IPS-15b (cell line): ENCODE measurements at regions not wholly inside any gene's neighbourhood (a gene's known extent, or its start where the extent isn't known, plus 50 kb on each side); places are given as distances from the start of the nearest gene placed in this dataset.
"Not testable (repeated sequence)": the region's sequence is repeated elsewhere in the genome, so short reads cannot be mapped to it uniquely, and the experiment has no call there.

ENCODE experiments used
- H3K27me3 ChIP-seq: one replicate; pipeline ENCODE4 v1.6.1; 2013; ENCODE audit warnings: low read length; ENCODE audit not compliant: control insufficient read depth, insufficient read depth
- H3K36me3 ChIP-seq: one replicate; pipeline ENCODE4 v1.6.1; 2013; ENCODE audit warnings: low read length; ENCODE audit not compliant: control insufficient read depth, insufficient read depth
- H3K4me1 ChIP-seq: one replicate; pipeline ENCODE4 v1.6.1; 2013; ENCODE audit warnings: mild to moderate bottlenecking, low read length; ENCODE audit not compliant: control insufficient read depth, insufficient read depth
- H3K4me3 ChIP-seq: one replicate; pipeline ENCODE4 v1.5.1; 2013; ENCODE audit warnings: low read depth, low read length
- H3K9ac ChIP-seq: one replicate; pipeline ENCODE4 v1.6.1; 2013; ENCODE audit warnings: low read depth, mild to moderate bottlenecking, low read length
- H3K9me3 ChIP-seq: one replicate; pipeline ENCODE4 v1.6.1; 2013; ENCODE audit warnings: mild to moderate bottlenecking, low read length; ENCODE audit not compliant: control insufficient read depth, insufficient read depth

DNA sequence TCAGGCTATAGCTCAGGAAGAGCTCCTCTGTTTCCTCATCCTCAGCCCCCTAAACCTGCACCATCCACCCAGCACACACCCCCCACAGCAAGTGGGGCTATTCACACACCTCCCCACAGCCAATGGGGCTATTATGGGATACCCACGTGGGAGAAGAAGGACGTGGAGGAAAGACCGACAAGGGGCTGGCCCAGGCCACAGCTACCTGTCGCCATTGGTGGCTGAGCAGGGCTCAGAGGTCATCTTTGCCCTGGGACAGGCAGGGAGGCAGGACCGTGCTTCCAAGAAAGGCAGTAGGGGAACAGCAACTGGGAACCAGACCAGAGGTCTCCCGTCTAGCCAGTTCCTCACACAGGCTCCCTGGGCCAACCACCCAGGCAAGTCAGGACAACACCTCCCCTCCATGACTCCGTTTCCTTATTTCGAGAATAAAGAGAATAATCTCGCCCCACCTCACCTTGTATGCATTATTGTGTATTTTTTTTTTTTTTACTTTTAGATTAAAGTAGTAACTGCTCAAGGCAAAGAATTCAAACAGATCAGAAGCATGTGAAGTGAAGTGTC is 92.3 kb upstream of the TARDBP start:
- Histone ChIP-seq H3K9me3 (no peaks in the 10 kb centered on the region), H3K36me3 (no peaks in the 10 kb centered on the region), H3K27me3 (no peaks in the 10 kb centered on the region), H3K4me3 (no peak overlapping the region), H3K4me1 (no peaks in the 10 kb centered on the region), H3K9ac (no peak overlapping the region)

DNA sequence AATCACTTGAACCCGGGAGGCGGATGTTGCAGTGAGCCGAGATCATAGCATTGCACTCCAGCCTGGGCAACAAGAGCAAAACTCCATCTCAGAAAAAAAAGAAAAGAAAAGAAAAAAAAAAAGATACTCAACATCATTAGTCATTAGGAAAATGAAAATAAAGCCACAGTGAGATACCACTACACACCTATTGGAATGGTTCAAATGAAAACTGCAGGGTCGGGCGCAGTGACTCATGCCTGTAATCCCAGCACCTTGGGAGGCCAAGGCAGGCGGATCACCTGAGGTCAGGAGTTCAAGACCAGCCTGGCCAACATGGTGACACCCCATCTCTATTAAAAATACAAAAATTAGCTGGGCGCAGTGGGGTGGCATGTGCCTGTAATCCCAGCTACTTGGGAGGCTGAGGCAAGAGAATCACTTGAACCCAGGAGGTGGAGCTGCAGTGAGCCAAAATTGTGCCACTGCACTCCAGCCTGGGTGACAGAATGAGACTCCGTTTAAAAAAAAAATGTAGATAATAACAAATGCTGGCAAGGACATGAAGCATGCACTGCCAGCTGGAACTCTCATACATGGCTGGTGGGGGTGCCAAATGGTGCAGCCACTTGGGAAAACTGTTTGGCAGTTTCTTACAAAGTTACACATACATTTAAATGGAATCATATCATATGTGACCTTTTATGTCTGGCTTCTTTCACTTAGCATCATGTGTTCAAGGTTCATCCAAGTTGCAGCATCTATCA is 90.0 kb upstream of the TARDBP start:
- not testable (repeated sequence) for H3K9me3 ChIP-seq, H3K27me3 ChIP-seq

DNA sequence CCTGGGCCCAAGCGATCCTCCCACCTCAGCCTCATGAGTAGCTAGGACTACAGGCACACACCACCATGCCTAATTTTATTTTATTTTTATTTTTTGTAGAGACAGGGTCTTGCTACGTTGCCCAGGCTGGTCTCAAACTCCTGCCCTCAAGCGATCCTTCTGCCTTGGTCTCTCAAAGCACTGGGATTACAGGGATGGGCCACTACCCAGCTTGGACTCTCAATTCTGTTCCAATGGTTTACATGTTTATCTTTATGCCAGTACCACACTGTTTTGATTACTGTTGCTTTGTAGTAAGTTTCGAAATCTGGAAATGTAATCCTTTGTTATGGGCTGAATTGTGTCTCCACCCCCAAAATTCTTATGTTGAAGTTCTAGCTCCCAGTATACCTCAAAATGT is 88.4 kb upstream of the TARDBP start:
- Histone ChIP-seq H3K36me3 (no peaks in the 10 kb centered on the region), H3K27me3 (no peaks in the 10 kb centered on the region), H3K4me3 (no peak overlapping the region)

More for the DNA sequence above, 90.0 kb upstream of the TARDBP start:
- H3K36me3 ChIP-seq, H3K9ac ChIP-seq, H3K4me1 ChIP-seq, H3K4me3 ChIP-seq: not testable (repeated sequence)

DNA sequence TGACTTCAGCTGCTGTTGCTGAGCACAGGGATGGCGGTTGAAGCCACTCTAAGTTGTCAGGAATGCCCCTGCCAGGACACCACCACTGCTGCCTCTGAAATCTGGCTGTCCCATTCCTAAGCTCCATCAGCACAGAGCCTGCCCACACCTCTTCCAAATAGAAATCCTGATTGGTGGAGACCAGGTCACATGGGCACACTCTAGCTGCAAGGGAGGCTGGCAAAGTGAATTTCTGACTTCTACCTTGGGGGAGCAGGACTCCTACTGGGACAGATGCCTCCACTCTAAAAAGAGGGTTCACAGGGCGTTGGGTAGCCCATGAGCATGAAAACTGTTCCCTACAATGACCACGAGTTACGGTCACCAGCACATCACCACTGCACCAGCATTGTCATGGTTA is 83.8 kb upstream of the TARDBP start:
- Histone ChIP-seq H3K36me3 (no peaks in the 10 kb centered on the region), H3K27me3 (no peaks in the 10 kb centered on the region), H3K4me3 (no peak overlapping the region), H3K4me1 (no peaks in the 10 kb centered on the region), H3K9me3 (no peaks in the 10 kb centered on the region), H3K9ac (no peak overlapping the region)

More for the DNA sequence above, 88.4 kb upstream of the TARDBP start:
- Histone ChIP-seq H3K9me3 (no peaks in the 10 kb centered on the region), H3K4me1 (no peaks in the 10 kb centered on the region), H3K9ac (no peak overlapping the region)

DNA sequence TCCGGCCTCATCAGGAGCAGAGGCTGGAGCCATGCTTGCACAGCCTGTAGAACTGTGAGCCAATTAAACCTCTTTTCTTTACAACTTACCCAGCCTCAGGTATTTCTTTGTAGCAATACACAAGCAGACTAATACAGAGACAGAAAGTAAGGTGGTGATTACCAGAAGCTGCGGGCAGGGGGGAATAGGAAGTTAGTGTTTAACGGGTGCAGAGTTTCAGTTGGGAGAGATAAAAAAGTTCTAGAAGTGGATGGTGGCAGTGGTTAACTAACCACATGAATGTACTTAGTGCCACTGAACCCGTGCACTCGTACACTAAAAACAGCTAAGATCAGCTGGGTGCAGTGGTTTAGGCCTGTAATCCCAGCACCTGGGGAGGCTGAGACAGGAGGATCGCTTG is 80.4 kb upstream of the TARDBP start:
- no peak overlapping the region for H3K9ac ChIP-seq
- H3K4me3 ChIP-seq: no peak overlapping the region
- H3K4me1 ChIP-seq: no peaks in the 10 kb centered on the region
- no peaks in the 10 kb centered on the region for H3K9me3 ChIP-seq
- no peaks in the 10 kb centered on the region for H3K27me3 ChIP-seq
- no peaks in the 10 kb centered on the region for H3K36me3 ChIP-seq

DNA sequence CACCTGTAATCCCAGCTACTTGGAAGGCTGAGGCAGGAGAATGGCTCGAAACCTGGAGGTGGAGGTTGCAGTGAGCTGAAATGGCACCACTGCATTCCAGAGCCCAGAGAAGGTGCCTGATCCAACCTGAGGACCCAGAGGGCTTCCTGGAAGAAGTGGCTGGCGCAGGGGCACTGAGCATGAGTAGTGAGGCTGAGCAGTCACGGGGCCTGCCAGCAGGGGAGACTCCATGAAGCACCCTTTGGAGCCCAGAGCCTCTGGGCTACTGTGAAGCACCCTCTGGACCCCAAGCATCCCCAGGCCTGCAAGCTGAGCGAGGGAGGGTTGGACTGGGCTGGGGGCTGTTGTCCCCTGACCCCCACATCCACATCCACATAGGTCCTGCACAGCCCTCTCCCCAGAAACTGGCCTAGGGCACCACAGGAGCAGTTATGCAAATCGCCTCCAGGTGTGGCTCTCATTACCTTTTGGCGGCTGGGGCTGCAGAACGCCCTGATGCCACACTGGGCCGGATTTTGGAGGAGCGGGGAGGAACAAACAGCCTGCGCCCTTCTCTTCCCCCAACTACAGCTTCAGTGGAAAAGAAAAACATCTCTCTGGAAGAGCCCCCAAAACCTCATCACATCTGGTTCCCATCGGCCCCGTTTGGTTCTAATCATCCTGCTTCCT is 78.2 kb upstream of the TARDBP start:
- H3K36me3 ChIP-seq: no peaks in the 10 kb centered on the region
- H3K4me3 ChIP-seq: no peak overlapping the region
- H3K27me3 ChIP-seq: no peaks in the 10 kb centered on the region
- no peaks in the 10 kb centered on the region for H3K9me3 ChIP-seq
- no peaks in the 10 kb centered on the region for H3K4me1 ChIP-seq
- H3K9ac ChIP-seq: no peak overlapping the region

DNA sequence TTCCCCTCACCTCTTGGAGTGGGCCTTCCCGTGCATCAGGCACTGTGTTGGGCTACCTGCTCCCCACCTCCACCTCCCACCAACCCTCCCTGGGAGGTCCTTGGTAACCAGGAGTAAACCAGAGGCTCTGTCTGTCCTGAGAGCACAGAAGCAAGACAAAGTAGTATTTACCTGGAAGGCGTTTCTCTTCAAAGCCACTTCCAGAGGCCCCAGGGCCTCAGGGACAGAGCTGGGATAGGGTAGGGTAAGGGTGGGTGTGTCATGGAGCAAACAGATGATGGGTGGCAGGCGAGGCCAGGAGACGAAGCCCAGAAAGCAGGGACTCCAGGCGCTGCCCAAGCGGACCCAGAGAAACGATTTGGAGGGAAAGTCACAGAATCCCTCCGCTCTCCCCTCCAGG is 77.2 kb upstream of the TARDBP start:
- Histone ChIP-seq H3K4me1 (no peaks in the 10 kb centered on the region), H3K27me3 (no peaks in the 10 kb centered on the region), H3K36me3 (no peaks in the 10 kb centered on the region), H3K9me3 (no peaks in the 10 kb centered on the region), H3K4me3 (no peak overlapping the region), H3K9ac (no peak overlapping the region)

DNA sequence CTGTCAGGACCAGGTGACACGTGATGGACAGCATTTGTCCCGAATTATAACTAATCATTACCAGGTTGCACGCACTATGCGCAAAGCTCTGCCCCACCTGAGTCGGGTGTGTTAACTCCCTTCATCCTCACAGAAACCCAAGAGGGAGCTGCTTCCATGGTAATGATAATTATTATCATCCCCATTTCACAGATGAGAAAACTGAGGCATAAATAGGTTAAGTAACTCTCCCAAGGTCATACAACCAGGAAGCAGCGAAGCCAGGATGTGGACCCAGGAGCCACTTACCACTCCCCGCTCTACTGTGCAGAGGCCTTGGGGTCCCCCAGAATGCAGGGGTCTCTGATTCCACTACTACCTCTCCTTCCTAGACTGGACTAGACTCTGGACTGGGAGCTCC is 76.7 kb upstream of the TARDBP start:
- no peaks in the 10 kb centered on the region for H3K27me3 ChIP-seq
- H3K36me3 ChIP-seq: no peaks in the 10 kb centered on the region
- no peak overlapping the region for H3K4me3 ChIP-seq
- H3K4me1 ChIP-seq: no peaks in the 10 kb centered on the region
- no peaks in the 10 kb centered on the region for H3K9me3 ChIP-seq
- H3K9ac ChIP-seq: no peak overlapping the region

DNA sequence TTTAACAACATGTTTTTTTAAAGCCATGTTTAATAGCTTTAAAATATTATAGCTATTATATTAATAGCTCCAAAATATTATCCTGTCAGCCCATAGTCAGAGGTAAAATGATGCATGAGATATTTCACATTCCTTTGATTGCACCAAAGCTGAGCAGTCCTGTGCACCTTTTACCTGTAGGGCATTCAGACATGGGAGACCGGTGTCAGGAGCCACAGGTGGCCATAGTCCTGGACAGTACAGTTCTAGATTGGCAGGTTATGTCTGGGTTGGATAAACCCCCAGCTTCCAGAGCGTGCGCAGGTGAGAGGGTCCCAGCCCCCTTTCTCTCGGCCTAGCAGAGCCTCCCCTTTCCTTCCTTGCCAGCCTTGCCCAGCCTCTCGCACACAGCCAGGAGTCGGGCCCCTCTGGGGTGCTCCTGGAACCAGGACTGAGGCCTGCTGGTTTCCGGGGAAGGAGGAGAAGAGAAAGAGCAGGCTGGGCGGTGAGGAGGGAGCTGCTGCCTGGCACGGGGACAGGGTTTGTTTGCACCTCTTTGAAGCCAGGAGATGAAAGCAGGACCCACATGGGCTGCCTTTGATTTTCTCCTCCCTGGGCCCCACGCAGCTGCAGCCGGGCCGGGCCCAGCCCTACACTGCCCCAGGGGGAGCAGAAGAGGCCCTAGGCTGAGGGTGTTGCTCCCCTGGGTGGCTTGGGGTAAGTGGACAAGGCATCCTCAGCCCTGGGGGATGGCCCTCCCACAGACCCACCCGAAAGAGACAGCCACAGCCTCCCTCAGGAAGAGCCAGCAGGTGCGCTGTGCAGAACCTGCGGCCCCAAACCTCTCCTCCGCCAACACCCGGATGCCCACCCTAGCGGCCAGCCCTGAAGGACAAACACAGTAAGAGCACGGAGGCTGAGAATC is 75.2 kb upstream of the TARDBP start:
- Histone ChIP-seq H3K36me3 (no peaks in the 10 kb centered on the region), H3K9me3 (no peaks in the 10 kb centered on the region), H3K4me1 (no peaks in the 10 kb centered on the region), H3K9ac (no peak overlapping the region), H3K4me3 (no peak overlapping the region), H3K27me3 (no peaks in the 10 kb centered on the region)

DNA sequence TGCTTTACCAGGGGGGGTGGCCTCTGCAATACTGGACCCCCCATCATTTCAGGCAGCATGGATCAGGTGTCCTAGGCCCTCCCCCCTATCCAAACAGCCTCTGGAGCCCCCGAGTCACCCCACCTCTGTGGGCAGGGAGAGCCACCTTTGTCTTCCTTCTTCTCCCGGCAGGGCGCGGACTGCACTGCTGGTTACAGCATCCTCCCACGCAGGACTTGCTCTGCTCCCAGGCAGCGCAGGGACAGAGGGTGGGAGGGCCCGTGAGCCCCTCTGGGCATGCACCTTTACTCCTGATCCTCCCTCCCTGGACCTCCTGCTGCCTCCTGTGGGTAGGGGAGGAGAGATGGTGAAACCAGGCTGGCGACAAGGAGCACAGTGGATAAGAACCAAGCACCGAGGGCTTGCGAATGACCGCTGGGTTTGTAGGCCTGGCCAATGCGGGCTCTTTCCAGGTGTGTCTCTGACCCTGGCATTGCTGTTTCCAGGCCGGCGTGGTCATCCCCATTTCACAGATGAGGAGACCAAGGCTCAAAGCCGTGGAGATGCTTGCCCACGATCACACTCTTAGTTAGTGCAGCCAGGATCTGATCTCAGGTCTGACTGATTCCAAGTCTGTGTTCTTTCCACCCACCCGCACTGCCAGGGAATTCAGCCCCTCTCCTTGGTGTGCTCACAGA is 73.6 kb upstream of the TARDBP start:
- no peak overlapping the region for H3K9ac ChIP-seq
- H3K27me3 ChIP-seq: no peaks in the 10 kb centered on the region
- no peak overlapping the region for H3K4me3 ChIP-seq
- H3K9me3 ChIP-seq: no peaks in the 10 kb centered on the region
- H3K36me3 ChIP-seq: no peaks in the 10 kb centered on the region
- H3K4me1 ChIP-seq: peaks cover 2% of the 10 kb centered on the region
